Calu3 (cell line): ENCODE measurements at regions not wholly inside any gene's neighbourhood (a gene's known extent, or its start where the extent isn't known, plus 50 kb on each side); places are given as distances from the start of the nearest gene placed in this dataset.

ENCODE experiments used
- BruUV-seq: library from RNA; stranded (reverse); fragments of 400-500 nt; replicated peaks from 2 replicates; lab custom pipeline; 2021; lab: Mats Ljungman, UMichigan
- CTCF ChIA-PET: fragments of 300-600 bp; sonication (Branson Sonifier 250); formaldehyde crosslinking; loops from one replicate; lab custom pipeline; 2022; ENCODE audit warnings: antibody characterized with exemption; lab: Charles Lee
- DNase-seq: peaks from one replicate; pipeline ENCODE4 v3.0.0; 2022
- H3K27ac Mint-ChIP-seq: one replicate; pipeline ENCODE4 v1.8.0; 2022; ENCODE audit warnings: mixed read lengths; ENCODE audit not compliant: unreplicated experiment
- H3K27me3 Mint-ChIP-seq: one replicate; pipeline ENCODE4 v1.8.0; 2022; ENCODE audit warnings: mixed read lengths; ENCODE audit not compliant: unreplicated experiment
- H3K36me3 Mint-ChIP-seq: one replicate; pipeline ENCODE4 v1.8.0; 2022; ENCODE audit warnings: mild to moderate bottlenecking, moderate library complexity, mixed read lengths; ENCODE audit not compliant: insufficient read depth, unreplicated experiment
- H3K4me1 Mint-ChIP-seq: one replicate; pipeline ENCODE4 v1.8.0; 2022; ENCODE audit warnings: mild to moderate bottlenecking, low read depth, mixed read lengths; ENCODE audit not compliant: unreplicated experiment
- H3K4me3 Mint-ChIP-seq: one replicate; pipeline ENCODE4 v1.8.0; 2022; ENCODE audit warnings: mild to moderate bottlenecking, low read depth, moderate library complexity, mixed read lengths; ENCODE audit not compliant: unreplicated experiment
- H3K9me3 Mint-ChIP-seq: one replicate; pipeline ENCODE4 v1.8.0; 2022; ENCODE audit warnings: low read depth, mixed read lengths; ENCODE audit not compliant: unreplicated experiment
- CTCF ChIP-seq: fragments of 200-600 bp; IDR thresholded peaks from one replicate; pipeline ENCODE4 v1.8.0; 2022; ENCODE audit warnings: antibody characterized with exemption; ENCODE audit not compliant: unreplicated experiment
- intact Hi-C: fragments of 100-400 bp; cut with micrococcal nuclease; formaldehyde crosslinking; loops from one replicate; pipeline ENCODE4 v1.10.0; 2022; ENCODE audit not compliant: unreplicated experiment

GRCh38 chr20:22946596-22946995, 88.5 kb upstream of the SSTR4 start:
- Mint-ChIP-seq H3K4me1 (no peaks in the 10 kb centered on the region), H3K9me3 (no peaks in the 10 kb centered on the region), H3K4me3 (no peak overlapping the region), H3K27me3 (peaks cover 8% of the 10 kb centered on the region), H3K27ac (no peak overlapping the region), H3K36me3 (no peaks in the 10 kb centered on the region)
- intact Hi-C loops, result no loop called here
- DNase-seq, result no peak
- no TSS peak for BruUV-seq
- CTCF ChIA-PET, result no interaction called here
- no peak for TF ChIP-seq CTCF

DNA sequence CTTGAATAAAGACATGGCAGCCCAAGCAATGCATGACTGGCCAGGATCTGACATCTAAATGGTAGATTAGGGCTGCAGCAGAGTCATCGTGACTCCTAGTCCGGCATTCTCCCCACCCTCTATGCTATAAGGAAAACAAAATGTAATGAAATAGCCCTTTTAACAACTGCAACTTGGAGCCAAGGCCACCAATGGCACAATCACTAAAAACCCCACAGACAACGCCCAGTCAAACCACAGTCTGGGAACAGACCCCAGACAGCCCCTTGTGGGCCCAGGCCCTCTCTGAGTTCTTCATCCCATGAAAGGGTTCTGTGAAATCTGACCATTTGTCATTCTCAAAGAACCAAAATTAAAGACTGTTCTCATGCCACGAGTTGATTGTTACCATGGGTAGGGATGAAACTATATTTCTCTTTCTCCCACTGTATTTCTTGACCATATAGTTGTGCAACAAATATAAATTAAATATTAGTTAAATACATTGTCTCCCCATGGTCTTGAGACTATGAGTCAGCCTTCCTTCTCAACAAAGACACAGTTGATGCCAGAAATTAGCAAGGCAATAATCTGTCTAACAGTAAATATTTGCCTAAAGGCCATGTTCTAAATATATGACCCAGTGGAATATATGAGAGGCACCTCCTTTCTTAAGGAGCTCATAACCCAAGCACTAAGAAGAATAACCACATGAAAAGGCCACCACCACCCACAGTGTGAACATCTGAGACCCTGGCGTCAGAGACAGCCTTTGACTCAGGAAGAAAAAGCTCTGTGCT, 85.6 kb upstream of the SSTR4 start:
- H3K4me1 Mint-ChIP-seq, result no peaks in the 10 kb centered on the region
- no peaks in the 10 kb centered on the region for H3K36me3 Mint-ChIP-seq
- no peak for TF ChIP-seq CTCF
- intact Hi-C loops, result no loop called here
- CTCF ChIA-PET, result no interaction called here
- H3K4me3 Mint-ChIP-seq, result no peak overlapping the region
- H3K27ac Mint-ChIP-seq, result no peak overlapping the region
- no TSS peak for BruUV-seq
- peaks cover 23% of the 10 kb centered on the region for H3K27me3 Mint-ChIP-seq
- no peaks in the 10 kb centered on the region for H3K9me3 Mint-ChIP-seq
- DNase-seq, result no peak

DNA sequence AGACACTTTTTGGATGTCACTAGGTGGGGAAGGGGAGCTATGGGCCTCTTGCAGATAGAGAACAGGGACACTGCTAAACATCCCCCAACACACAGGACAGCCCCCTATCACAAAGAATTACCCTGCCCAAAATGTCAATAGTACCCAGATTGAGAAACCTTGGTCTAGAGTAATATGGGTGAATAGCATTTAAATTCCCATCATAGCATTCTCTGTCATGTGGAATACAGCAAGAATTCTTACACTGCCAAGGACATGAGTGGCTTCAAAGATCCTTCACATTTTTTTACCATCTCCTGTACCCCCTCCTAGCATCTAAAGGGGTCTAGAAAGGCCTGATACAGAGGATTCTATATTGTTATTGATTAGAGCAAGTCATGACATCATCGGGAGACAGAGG, 83.1 kb upstream of the SSTR4 start:
- peaks cover 33% of the 10 kb centered on the region for H3K27me3 Mint-ChIP-seq
- H3K9me3 Mint-ChIP-seq, result no peaks in the 10 kb centered on the region
- TF ChIP-seq CTCF, result no peak
- no TSS peak for BruUV-seq
- no peaks in the 10 kb centered on the region for H3K36me3 Mint-ChIP-seq
- no peak for DNase-seq
- H3K27ac Mint-ChIP-seq, result no peak overlapping the region
- CTCF ChIA-PET, result no interaction called here
- H3K4me1 Mint-ChIP-seq, result no peaks in the 10 kb centered on the region
- intact Hi-C loops, result no loop called here
- H3K4me3 Mint-ChIP-seq, result no peak overlapping the region

GRCh38 chr20:22954661-22955060, 80.5 kb upstream of the SSTR4 start:
- H3K36me3 Mint-ChIP-seq, result no peaks in the 10 kb centered on the region
- H3K4me1 Mint-ChIP-seq, result no peaks in the 10 kb centered on the region
- intact Hi-C loops, result no loop called here
- peaks cover 48% of the 10 kb centered on the region for H3K27me3 Mint-ChIP-seq
- H3K9me3 Mint-ChIP-seq, result no peaks in the 10 kb centered on the region
- DNase-seq, result no peak
- no peak overlapping the region for H3K4me3 Mint-ChIP-seq
- no peak for TF ChIP-seq CTCF
- BruUV-seq, result no TSS peak
- H3K27ac Mint-ChIP-seq, result no peak overlapping the region
- CTCF ChIA-PET, result interaction anchor here (0.6 kb wide), 1 partner anchor 210 kb away, joined by 3 read pairs; no protein-coding TSS in a partner anchor
